IMR-90 (cell line): ENCODE measurements at regions not wholly inside any gene's neighbourhood (a gene's known extent, or its start where the extent isn't known, plus 50 kb on each side); places are given as distances from the start of the nearest gene placed in this dataset.

Source experiments
- ATAC-seq: fragments of 200-7000 bp; cut with Tn5 transposase; 2 replicates; pipeline ENCODE4 v1.9.1; 2020; ENCODE audit warnings: low read depth, mild to moderate bottlenecking, moderate library complexity
- BruUV-seq: library from RNA; stranded (reverse); fragments of 400-500 nt; replicated peaks from 2 replicates; lab custom pipeline; 2021; lab: Mats Ljungman, UMichigan
- CTCF ChIA-PET: fragments of 300-600 bp; formaldehyde crosslinking; extraction: SDS; loops from one replicate; lab custom pipeline; 2021; ENCODE audit warnings: antibody characterized with exemption; lab: Yijun Ruan, JAX
- POLR2A ChIA-PET: fragments of 300-600 bp; sonication (Branson Sonifier 250); formaldehyde crosslinking; loops from one replicate; lab custom pipeline; 2022; ENCODE audit warnings: antibody characterized with exemption; ENCODE audit not compliant: unreplicated experiment; lab: Charles Lee
- DNase-seq: peaks from one replicate; pipeline ENCODE4 v3.0.0; 2013
- H2AFZ ChIP-seq: replicated peaks from 2 replicates; pipeline ENCODE3; 2013; ENCODE audit warnings: low read length, mild to moderate bottlenecking; ENCODE audit not compliant: poor library complexity
- H2AK5ac ChIP-seq: 2 replicates; pipeline ENCODE4 v1.6.1; 2013; ENCODE audit warnings: low read depth, low read length, inconsistent platforms
- H2AK9ac ChIP-seq: replicated peaks from 2 replicates; pipeline ENCODE3; 2013; ENCODE audit warnings: mild to moderate bottlenecking, low read depth, low read length, moderate library complexity; ENCODE audit not compliant: poor library complexity
- H2BK120ac ChIP-seq: 2 replicates; pipeline ENCODE4 v1.6.1; 2013; ENCODE audit warnings: low read depth, low read length, inconsistent platforms
- H2BK15ac ChIP-seq: 3 replicates; pipeline ENCODE4 v1.6.1; 2013; ENCODE audit warnings: low read depth, low read length, inconsistent platforms
- H2BK20ac ChIP-seq: 2 replicates; pipeline ENCODE4 v1.6.1; 2013; ENCODE audit warnings: low read depth, mild to moderate bottlenecking, inconsistent platforms, low read length, moderate library complexity
- H2BK5ac ChIP-seq: 2 replicates; pipeline ENCODE4 v1.6.1; 2013; ENCODE audit warnings: mild to moderate bottlenecking, low read depth, low read length, inconsistent platforms; ENCODE audit not compliant: poor library complexity, severe bottlenecking
- H3K14ac ChIP-seq: replicated peaks from 2 replicates; pipeline ENCODE4 v1.6.1; 2013; ENCODE audit warnings: low read depth, low read length, inconsistent platforms
- H3K18ac ChIP-seq: 2 replicates; pipeline ENCODE4 v1.6.1; 2013; ENCODE audit warnings: low read depth, low read length, control low read depth
- H3K23ac ChIP-seq: 2 replicates; pipeline ENCODE4 v1.6.1; 2013; ENCODE audit warnings: low read depth, low read length, inconsistent platforms
- H3K27ac ChIP-seq: 2 replicates; pipeline ENCODE4 v1.5.1; 2013; ENCODE audit warnings: mild to moderate bottlenecking, control low read depth, low read length; ENCODE audit not compliant: insufficient read depth
- H3K27me3 ChIP-seq: 2 replicates; pipeline ENCODE4 v1.6.1; 2013; ENCODE audit warnings: low read length; ENCODE audit not compliant: control insufficient read depth, insufficient read depth
- H3K36me3 ChIP-seq: 2 replicates; pipeline ENCODE4 v1.6.1; 2013; ENCODE audit warnings: low read length, mixed read lengths; ENCODE audit not compliant: control insufficient read depth, insufficient read depth
- H3K4ac ChIP-seq: 2 replicates; pipeline ENCODE4 v1.6.1; 2013; ENCODE audit warnings: low read depth, low read length, inconsistent platforms
- H3K4me1 ChIP-seq: 2 replicates; pipeline ENCODE4 v1.6.1; 2013; ENCODE audit warnings: low read length, mixed read lengths; ENCODE audit not compliant: control insufficient read depth, insufficient read depth
- H3K4me2 ChIP-seq: 2 replicates; pipeline ENCODE4 v1.6.1; 2013; ENCODE audit warnings: low read depth, mild to moderate bottlenecking, control low read depth, low read length, moderate library complexity
- H3K4me3 ChIP-seq: 2 replicates; pipeline ENCODE4 v1.5.1; 2013; ENCODE audit warnings: low read depth, mild to moderate bottlenecking, control low read depth, low read length, moderate library complexity; ENCODE audit not compliant: insufficient read depth
- H3K56ac ChIP-seq: 2 replicates; pipeline ENCODE4 v1.6.1; 2013; ENCODE audit warnings: low read length, inconsistent platforms; ENCODE audit not compliant: insufficient read depth; ENCODE audit errors: extremely low read depth
- H3K79me1 ChIP-seq, 2 experiments: 2 replicates each; pipeline ENCODE4 v1.6.1; 2013; ENCODE audit warnings: low read length in 2 of 2, inconsistent platforms in 1 of 2, low read depth in 1 of 2
- H3K9ac ChIP-seq: 2 replicates; pipeline ENCODE4 v1.6.1; 2013; ENCODE audit warnings: low read depth, low read length, control low read depth
- H3K9me1 ChIP-seq: 2 replicates; pipeline ENCODE4 v1.6.1; 2013; ENCODE audit warnings: low read length, inconsistent platforms; ENCODE audit not compliant: insufficient read depth
- H3K9me3 ChIP-seq: 2 replicates; pipeline ENCODE4 v1.6.1; 2013; ENCODE audit warnings: low read length; ENCODE audit not compliant: control insufficient read depth, insufficient read depth
- H4K20me1 ChIP-seq: 2 replicates; pipeline ENCODE4 v1.6.1; 2013; ENCODE audit warnings: low read length, inconsistent platforms; ENCODE audit not compliant: insufficient read depth
- H4K5ac ChIP-seq: 2 replicates; pipeline ENCODE4 v1.6.1; 2013; ENCODE audit warnings: mild to moderate bottlenecking, low read depth, low read length, control low read depth
- H4K8ac ChIP-seq, 2 experiments: 2 replicates each; pipeline ENCODE4 v1.6.1; 2013; ENCODE audit warnings: low read depth in 2 of 2, low read length in 2 of 2, control low read depth in 1 of 2, inconsistent platforms in 1 of 2
- H4K91ac ChIP-seq: 2 replicates; pipeline ENCODE4 v1.6.1; 2013; ENCODE audit warnings: low read depth, low read length, inconsistent platforms; ENCODE audit not compliant: insufficient read depth
- BHLHE40 ChIP-seq: fragments of 150-350 bp; IDR thresholded peaks from 2 replicates; pipeline ENCODE4 v1.6.1; 2016; ENCODE audit warnings: mild to moderate bottlenecking, low read depth, low read length
- CHD1 ChIP-seq: IDR thresholded peaks from 2 replicates; pipeline ENCODE4 v1.6.1; 2012; ENCODE audit warnings: low read depth, low read length, improper control_type of control experiment
- FOS ChIP-seq: fragments of 150-350 bp; IDR thresholded peaks from 2 replicates; pipeline ENCODE4 v1.6.1; 2016; ENCODE audit warnings: low read depth, low read length
- MXI1 ChIP-seq: IDR thresholded peaks from 2 replicates; pipeline ENCODE4 v1.6.1; 2012; ENCODE audit warnings: low read depth, mild to moderate bottlenecking, low read length, moderate library complexity, borderline replicate concordance
- NFE2L2 ChIP-seq: fragments of 150-350 bp; IDR thresholded peaks from 2 replicates; pipeline ENCODE4 v1.6.1; 2016; ENCODE audit warnings: low read depth, mild to moderate bottlenecking, low read length
- POLR2A ChIP-seq: IDR thresholded peaks from 2 replicates; pipeline ENCODE4 v1.6.1; 2012; ENCODE audit warnings: mild to moderate bottlenecking, low read depth, low read length
- RAD21 ChIP-seq: IDR thresholded peaks from 2 replicates; pipeline ENCODE4 v1.6.1; 2012; ENCODE audit warnings: low read length, improper control_type of control experiment
- RCOR1 ChIP-seq: IDR thresholded peaks from 2 replicates; pipeline ENCODE4 v1.6.1; 2012; ENCODE audit warnings: mild to moderate bottlenecking, low read length, improper control_type of control experiment; ENCODE audit not compliant: insufficient replicate concordance
- RFX5 ChIP-seq: IDR thresholded peaks from 2 replicates; pipeline ENCODE4 v1.8.0; 2012; ENCODE audit warnings: low read depth, mild to moderate bottlenecking, low read length, moderate library complexity
- SMC3 ChIP-seq: fragments of 150-350 bp; IDR thresholded peaks from 2 replicates; pipeline ENCODE4 v1.6.1; 2016; ENCODE audit warnings: low read depth, mild to moderate bottlenecking, antibody characterized with exemption, low read length, moderate library complexity
- WGBS, 2 experiments: methylation state at CpG; one replicate each; pipeline versions ENCODE4 v1.1.5 to v1.1.7; 2013; ENCODE audit warnings: missing lambda C conversion rate in 2 of 2; ENCODE audit not compliant: insufficient read length in 1 of 2; ENCODE audit errors: extremely low coverage in 2 of 2; 5-methylcytosine and 5-hydroxymethylcytosine counted together
- dilution Hi-C: fragments of 300-500 bp; cut with HindIII; formaldehyde crosslinking; loops from one replicate; pipeline ENCODE4 v1.14.3; 2018; ENCODE audit warnings: low sequenced_read_pairs; ENCODE audit not compliant: unreplicated experiment
- in situ Hi-C: fragments of 300-500 bp; cut with MboI; formaldehyde crosslinking; loops from 3 replicates; pipeline ENCODE4 v1.14.3; 2019; ENCODE audit warnings: low sequenced_read_pairs, inconsistent platforms, mixed read lengths
- intact Hi-C: fragments of 100-400 bp; cut with micrococcal nuclease; formaldehyde crosslinking; loops from 2 replicates; pipeline ENCODE4 v1.10.0; 2022
- TF ChIP-seq, protein P1 (sequence below): fragments of 150-350 bp; IDR thresholded peaks from 2 replicates; pipeline ENCODE4 v1.6.1; 2017; ENCODE audit warnings: mild to moderate bottlenecking, antibody characterized with exemption, low read length, low read depth

DNA sequence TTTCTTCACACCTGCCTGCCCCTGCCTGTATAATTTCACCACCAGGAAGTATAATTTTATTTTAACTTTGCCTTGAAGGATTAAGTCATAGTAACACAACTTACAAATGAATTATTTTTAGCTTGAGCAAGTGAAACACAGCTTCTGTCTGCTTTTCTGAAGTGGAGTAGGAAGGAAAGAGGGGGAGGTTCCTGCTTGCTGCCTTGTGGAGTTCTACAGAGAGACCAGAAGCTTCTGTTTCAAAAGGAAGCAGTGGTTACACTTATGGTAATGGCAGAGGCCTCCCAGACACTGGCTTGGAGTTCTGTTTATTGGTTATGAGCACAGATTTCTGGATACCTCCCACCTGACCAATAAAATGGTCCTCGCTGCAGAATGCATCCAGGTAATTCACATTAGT, 159.6 kb downstream of the TMEM200A start:
- no peak overlapping the region for H3K27ac ChIP-seq
- H2BK15ac ChIP-seq: no peak overlapping the region
- no peaks in the 10 kb centered on the region for H4K20me1 ChIP-seq
- no peak overlapping the region for H4K8ac ChIP-seq
- no peaks in the 10 kb centered on the region for H3K27me3 ChIP-seq
- no peak overlapping the region for H3K4me3 ChIP-seq
- no peak overlapping the region for H3K56ac ChIP-seq
- H3K36me3 ChIP-seq: no peaks in the 10 kb centered on the region
- H3K4me2 ChIP-seq: no peak overlapping the region
- whole genome bisulfite sequencing, 2 experiments: no CpG with 5 or more reads among the region's 1 CpG
- H3K4ac ChIP-seq: no peak overlapping the region
- no peak overlapping the region for H2BK120ac ChIP-seq
- H3K14ac ChIP-seq: no peak overlapping the region
- H3K4me1 ChIP-seq: no peaks in the 10 kb centered on the region
- H2BK5ac ChIP-seq: no peak overlapping the region
- ChIA-PET POLR2A (no interaction called here), CTCF (no interaction called here)
- H3K79me1 ChIP-seq: no peaks in the 10 kb centered on the region
- H3K18ac ChIP-seq: no peak overlapping the region
- H2AK5ac ChIP-seq: no peak overlapping the region
- DNase-seq (no peak), ATAC-seq (no peak)
- H4K91ac ChIP-seq: no peak overlapping the region
- no peaks in the 10 kb centered on the region for H3K9me1 ChIP-seq
- BruUV-seq: no TSS peak
- no peak overlapping the region for H2AK9ac ChIP-seq
- no peak overlapping the region for H3K9ac ChIP-seq
- dilution Hi-C loops (no loop called here), intact Hi-C loops (no loop called here), in situ Hi-C loops (no loop called here)
- no peak overlapping the region for H2BK20ac ChIP-seq
- H4K5ac ChIP-seq: no peak overlapping the region
- H3K23ac ChIP-seq: no peak overlapping the region
- no peak overlapping the region for H2AFZ ChIP-seq
- TF ChIP-seq MXI1 (no peak), FOS (no peak), BHLHE40 (no peak), RFX5 (no peak), RAD21 (no peak), SMC3 (no peak), POLR2A (no peak), RCOR1 (no peak), NFE2L2 (no peak), CHD1 (no peak)
- TF ChIP-seq, protein P1, sequence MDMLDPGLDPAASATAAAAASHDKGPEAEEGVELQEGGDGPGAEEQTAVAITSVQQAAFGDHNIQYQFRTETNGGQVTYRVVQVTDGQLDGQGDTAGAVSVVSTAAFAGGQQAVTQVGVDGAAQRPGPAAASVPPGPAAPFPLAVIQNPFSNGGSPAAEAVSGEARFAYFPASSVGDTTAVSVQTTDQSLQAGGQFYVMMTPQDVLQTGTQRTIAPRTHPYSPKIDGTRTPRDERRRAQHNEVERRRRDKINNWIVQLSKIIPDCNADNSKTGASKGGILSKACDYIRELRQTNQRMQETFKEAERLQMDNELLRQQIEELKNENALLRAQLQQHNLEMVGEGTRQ: no peak
- no peaks in the 10 kb centered on the region; the same call in 1 of the 2 replicates for H3K9me3 ChIP-seq
